HEK293 (cell line): ENCODE measurements at regions not wholly inside any gene's neighbourhood (a gene's known extent, or its start where the extent isn't known, plus 50 kb on each side); places are given as distances from the start of the nearest gene placed in this dataset.

Experiments
- CTCF ChIA-PET: fragments of 350-600 bp; formaldehyde crosslinking; extraction: SDS; loops from one replicate; lab custom pipeline; 2021; ENCODE audit warnings: antibody characterized with exemption; lab: Yijun Ruan, JAX
- POLR2A ChIA-PET: fragments of 300-600 bp; formaldehyde crosslinking; extraction: SDS; loops from one replicate; lab custom pipeline; 2020; ENCODE audit warnings: antibody characterized with exemption, inconsistent platforms; lab: Yijun Ruan, JAX
- H3K27ac ChIP-seq: fragments of 200-500 bp; sonication (Bioruptor generic); 2 replicates; pipeline ENCODE4 v1.5.1; 2014; ENCODE audit warnings: low read depth, low read length, control low read depth, inconsistent platforms; ENCODE audit errors: extremely low read depth
- H3K36me3 ChIP-seq, 2 experiments: fragments of 200-500 bp in 1 of 2; sonication (Bioruptor generic) in 1 of 2; 1 replicate in 1 of 2; 2 replicates in 1 of 2; pipeline ENCODE4 v1.5.1; 2014 to 2017; ENCODE audit warnings: inconsistent platforms in 2 of 2, low read length in 2 of 2; ENCODE audit not compliant: control insufficient read depth in 2 of 2, insufficient read depth in 1 of 2
- H3K4me1 ChIP-seq: fragments of 200-500 bp; sonication (Bioruptor generic); 2 replicates; pipeline ENCODE4 v1.5.1; 2014; ENCODE audit warnings: mild to moderate bottlenecking, low read length, inconsistent platforms; ENCODE audit not compliant: control insufficient read depth, insufficient read depth
- H3K4me3 ChIP-seq: 2 replicates; pipeline ENCODE4 v1.5.1; 2011; ENCODE audit warnings: low read depth, mild to moderate bottlenecking, control low read depth, low read length, moderate library complexity
- H3K9me3 ChIP-seq: fragments of 200-500 bp; sonication (Bioruptor generic); 2 replicates; pipeline ENCODE4 v1.5.1; 2014; ENCODE audit warnings: low read depth, low read length, inconsistent platforms; ENCODE audit not compliant: control insufficient read depth, insufficient read depth
- ELK4 ChIP-seq: IDR thresholded peaks from 2 replicates; pipeline ENCODE4 v1.6.1; 2011; ENCODE audit warnings: mild to moderate bottlenecking, low read depth, low read length, borderline replicate concordance
- FEZF1 ChIP-seq: fragments of 450-650 bp; formaldehyde crosslinking; IDR thresholded peaks from 2 replicates; pipeline ENCODE4 v1.5.1; 2016; ENCODE audit warnings: missing biosample characterization, missing genetic modification characterization
- HIC1 ChIP-seq: fragments of 450-650 bp; formaldehyde crosslinking; IDR thresholded peaks from 2 replicates; pipeline ENCODE4 v1.5.1; 2016; ENCODE audit warnings: missing biosample characterization, missing genetic modification characterization
- KLF7 ChIP-seq: fragments of 450-650 bp; formaldehyde crosslinking; IDR thresholded peaks from 2 replicates; pipeline ENCODE4 v1.5.1; 2016; ENCODE audit warnings: missing biosample characterization, missing genetic modification characterization, borderline replicate concordance
- MEIS1 ChIP-seq: sonication (generic); formaldehyde crosslinking; IDR thresholded peaks from 2 replicates; pipeline ENCODE4 v1.8.1; 2022; ENCODE audit warnings: missing genetic modification reagents, mild to moderate bottlenecking, borderline replicate concordance
- MYNN ChIP-seq: fragments of 450-650 bp; formaldehyde crosslinking; IDR thresholded peaks from 2 replicates; pipeline ENCODE4 v1.5.1; 2016; ENCODE audit warnings: missing biosample characterization, missing genetic modification characterization, borderline replicate concordance
- MZF1 ChIP-seq: fragments of 450-650 bp; formaldehyde crosslinking; IDR thresholded peaks from 2 replicates; pipeline ENCODE4 v1.5.1; 2017; ENCODE audit warnings: missing biosample characterization, missing genetic modification characterization, borderline replicate concordance
- OSR2 ChIP-seq: fragments of 450-650 bp; formaldehyde crosslinking; IDR thresholded peaks from 2 replicates; pipeline ENCODE4 v1.5.1; 2016; ENCODE audit warnings: missing biosample characterization, missing genetic modification characterization
- PRDM4 ChIP-seq: fragments of 450-650 bp; formaldehyde crosslinking; IDR thresholded peaks from 2 replicates; pipeline ENCODE4 v1.5.1; 2017; ENCODE audit warnings: missing biosample characterization, missing genetic modification characterization
- RBAK ChIP-seq: fragments of 450-650 bp; formaldehyde crosslinking; IDR thresholded peaks from 2 replicates; pipeline ENCODE4 v1.5.1; 2016; ENCODE audit warnings: missing biosample characterization, missing genetic modification characterization
- SALL2 ChIP-seq: fragments of 450-650 bp; formaldehyde crosslinking; IDR thresholded peaks from 2 replicates; pipeline ENCODE4 v1.5.0; 2017; ENCODE audit warnings: missing biosample characterization, mild to moderate bottlenecking, missing genetic modification characterization, borderline replicate concordance
- ZBTB1 ChIP-seq: fragments of 450-650 bp; formaldehyde crosslinking; IDR thresholded peaks from 2 replicates; pipeline ENCODE4 v1.5.1; 2016; ENCODE audit warnings: missing biosample characterization, missing genetic modification characterization
- ZEB2 ChIP-seq: fragments of 450-650 bp; formaldehyde crosslinking; IDR thresholded peaks from 2 replicates; pipeline ENCODE4 v1.5.1; 2016; ENCODE audit warnings: missing biosample characterization, missing genetic modification characterization
- ZFHX2 ChIP-seq: fragments of 450-650 bp; formaldehyde crosslinking; conservative IDR thresholded peaks from 2 replicates; pipeline ENCODE4 v1.5.1; 2016; ENCODE audit warnings: missing biosample characterization, missing genetic modification characterization
- ZFP69B ChIP-seq: fragments of 450-650 bp; formaldehyde crosslinking; IDR thresholded peaks from 2 replicates; pipeline ENCODE4 v1.5.1; 2016; ENCODE audit warnings: missing biosample characterization, missing genetic modification characterization
- ZNF114 ChIP-seq: fragments of 450-650 bp; formaldehyde crosslinking; IDR thresholded peaks from 2 replicates; pipeline ENCODE4 v1.5.0; 2017; ENCODE audit warnings: missing biosample characterization, missing genetic modification characterization
- ZNF140 ChIP-seq: fragments of 450-650 bp; formaldehyde crosslinking; IDR thresholded peaks from 2 replicates; pipeline ENCODE4 v1.5.1; 2016; ENCODE audit warnings: missing biosample characterization, missing genetic modification characterization
- ZNF324 ChIP-seq: fragments of 450-650 bp; formaldehyde crosslinking; IDR thresholded peaks from 2 replicates; pipeline ENCODE4 v1.5.1; 2016; ENCODE audit warnings: missing biosample characterization, missing genetic modification characterization
- ZNF514 ChIP-seq: fragments of 450-650 bp; formaldehyde crosslinking; IDR thresholded peaks from 2 replicates; pipeline ENCODE4 v1.5.1; 2016; ENCODE audit warnings: missing biosample characterization, missing genetic modification characterization
- ZNF558 ChIP-seq: fragments of 450-650 bp; formaldehyde crosslinking; IDR thresholded peaks from 2 replicates; pipeline ENCODE4 v1.5.1; 2016; ENCODE audit warnings: missing biosample characterization, missing genetic modification characterization
- ZNF561 ChIP-seq: fragments of 450-650 bp; IDR thresholded peaks from 2 replicates; pipeline ENCODE4 v1.5.1; 2018; ENCODE audit warnings: missing biosample characterization, missing genetic modification characterization, borderline replicate concordance
- ZNF580 ChIP-seq: fragments of 450-650 bp; formaldehyde crosslinking; IDR thresholded peaks from 2 replicates; pipeline ENCODE4 v1.5.1; 2016; ENCODE audit warnings: missing biosample characterization, missing genetic modification characterization
- ZNF621 ChIP-seq: fragments of 450-650 bp; formaldehyde crosslinking; IDR thresholded peaks from 2 replicates; pipeline ENCODE4 v1.5.1; 2017; ENCODE audit warnings: missing biosample characterization, missing genetic modification characterization
- ZNF626 ChIP-seq: fragments of 450-650 bp; sonication (Bioruptor Pico); formaldehyde crosslinking; IDR thresholded peaks from 2 replicates; pipeline ENCODE4 v1.5.1; 2018; ENCODE audit warnings: missing biosample characterization, missing genetic modification characterization, inconsistent platforms
- ZNF701 ChIP-seq: fragments of 450-650 bp; formaldehyde crosslinking; IDR thresholded peaks from 2 replicates; pipeline ENCODE4 v1.5.1; 2016; ENCODE audit warnings: missing biosample characterization, missing genetic modification characterization
- ZSCAN4 ChIP-seq: fragments of 450-650 bp; formaldehyde crosslinking; IDR thresholded peaks from 2 replicates; pipeline ENCODE4 v1.5.1; 2017; ENCODE audit warnings: missing biosample characterization, missing genetic modification characterization

GRCh38 chr20:40966516-40967185 is 62.0 kb upstream of the TOP1 start (continued):
- no peak for TF ChIP-seq HIC1 (tag by site-specific recombination)
- TF ChIP-seq PRDM4 (tag by site-specific recombination) = no peak
- TF ChIP-seq ELK4 = no peak
- TF ChIP-seq ZNF626 (tag by site-specific recombination) = no peak
- TF ChIP-seq ZNF561 (tag by site-specific recombination) = no peak
- no peak for TF ChIP-seq ZNF114 (tag by site-specific recombination)

GRCh38 chr20:40967700-40968099 is 60.9 kb upstream of the TOP1 start:
- no peak overlapping the region for H3K4me3 ChIP-seq
- H3K36me3 ChIP-seq = no peaks in the 10 kb centered on the region
- CTCF ChIA-PET = interaction anchor here (0.6 to 9.0 kb wide), 18 partner anchors 10 to 1901 kb away, joined by 3 to 117 read pairs (median 4); no protein-coding TSS in a partner anchor
- H3K4me1 ChIP-seq = no peaks in the 10 kb centered on the region
- H3K27ac ChIP-seq = no peak overlapping the region
- H3K9me3 ChIP-seq = no peaks in the 10 kb centered on the region
- TF ChIP-seq ZNF701 (tag by site-specific recombination) = no peak
- TF ChIP-seq ZFP69B (tag by site-specific recombination) = no peak
- no peak for TF ChIP-seq MZF1
- TF ChIP-seq ZBTB1 (tag by site-specific recombination) = no peak
- no peak for TF ChIP-seq ZEB2
- TF ChIP-seq ZNF621 = no peak
- TF ChIP-seq ZNF514 = no peak
- TF ChIP-seq OSR2 (tag by site-specific recombination) = no peak
- no peak for TF ChIP-seq ZNF324 (tag by site-specific recombination)
- no peak for TF ChIP-seq RBAK (tag by site-specific recombination)
- no peak for TF ChIP-seq SALL2 (tag by site-specific recombination)
- TF ChIP-seq ZNF140 = no peak
- TF ChIP-seq FEZF1 = no peak
- no peak for TF ChIP-seq KLF7 (tag by site-specific recombination)
- TF ChIP-seq ZSCAN4 (tag by site-specific recombination) = no peak
- no peak for TF ChIP-seq MYNN (tag by site-specific recombination)
- TF ChIP-seq ZNF580 (tag by site-specific recombination) = no peak
- TF ChIP-seq ZFHX2 = no peak
- TF ChIP-seq ZNF558 (tag by site-specific recombination) = no peak
- TF ChIP-seq MEIS1 = no peak
- TF ChIP-seq, all 188 proteins: peak for 0
- POLR2A ChIA-PET = no interaction called here
